GM23248 (cell line): ENCODE measurements at regions not wholly inside any gene's neighbourhood (a gene's known extent, or its start where the extent isn't known, plus 50 kb on each side); places are given as distances from the start of the nearest gene placed in this dataset.

Experiments
- EZH2 ChIP-seq: fragments of 200-600 bp; sonication (generic); IDR thresholded peaks from 2 replicates; pipeline ENCODE4 v1.6.1; 2018; ENCODE audit warnings: antibody characterized with exemption, mild to moderate bottlenecking; ENCODE audit not compliant: insufficient read depth, poor library complexity, severe bottlenecking
- EZH2phosphoT487 ChIP-seq: fragments of 200-600 bp; sonication (generic); IDR thresholded peaks from 2 replicates; pipeline ENCODE4 v1.6.1; 2018; ENCODE audit warnings: antibody characterized with exemption, moderate library complexity, mild to moderate bottlenecking, low read depth; ENCODE audit not compliant: insufficient read depth

DNA sequence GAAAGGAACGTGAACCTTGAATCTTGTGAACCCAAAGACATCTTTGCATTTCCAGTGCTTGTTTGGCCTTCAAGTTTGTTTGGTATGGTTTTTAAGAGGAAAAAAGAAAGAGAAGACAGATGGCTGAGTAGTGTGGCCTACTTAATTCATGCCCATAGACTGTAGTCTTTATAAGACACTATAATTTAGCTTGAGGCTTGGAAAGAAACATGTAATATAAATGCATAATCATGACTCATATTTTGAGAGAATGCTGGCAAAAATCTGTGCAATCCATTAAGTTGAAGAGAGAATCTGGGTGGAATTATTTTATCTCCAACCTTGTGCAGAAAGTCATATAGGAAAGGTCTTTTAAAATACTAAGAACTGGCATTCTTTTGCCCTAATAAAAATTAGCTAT, 179.3 kb downstream of the SIPA1L2 start:
- no peak for TF ChIP-seq EZH2
- no peak for TF ChIP-seq EZH2phosphoT487
